Activated naive CD4-positive, alpha-beta T cell treated with anti-CD3 and anti-CD28 coated beads, Interleukin-2, amount 10 ng/mL, durations not matched to agents 7 days and 5 days (primary cell): ENCODE measurements at regions not wholly inside any gene's neighbourhood (a gene's known extent, or its start where the extent isn't known, plus 50 kb on each side); places are given as distances from the start of the nearest gene placed in this dataset.
"Not testable (repeated sequence)": the region's sequence is repeated elsewhere in the genome, so short reads cannot be mapped to it uniquely, and the experiment has no call there.

ENCODE experiments used
- CTCF ChIA-PET: fragments of 350-600 bp; sonication (Branson Sonifier 250); formaldehyde crosslinking; loops from one replicate; lab custom pipeline; 2021; ENCODE audit warnings: antibody characterized with exemption; lab: Charles Lee
- DNase-seq: peaks from one replicate; pipeline ENCODE4 v3.0.0-alpha.2; 2020
- H3K27ac Mint-ChIP-seq: one replicate; pipeline ENCODE4 v1.8.0; 2021; ENCODE audit warnings: mild to moderate bottlenecking, moderate library complexity, mixed read lengths
- H3K27me3 Mint-ChIP-seq: one replicate; pipeline ENCODE4 v1.8.0; 2021; ENCODE audit warnings: mild to moderate bottlenecking, mixed read lengths
- H3K36me3 Mint-ChIP-seq: one replicate; pipeline ENCODE4 v1.8.0; 2021; ENCODE audit warnings: mixed read lengths
- H3K4me1 Mint-ChIP-seq: one replicate; pipeline ENCODE4 v1.8.0; 2021; ENCODE audit warnings: mixed read lengths
- H3K4me3 Mint-ChIP-seq: one replicate; pipeline ENCODE4 v1.8.0; 2021; ENCODE audit warnings: mild to moderate bottlenecking, moderate library complexity, mixed read lengths
- H3K9me3 Mint-ChIP-seq: one replicate; pipeline ENCODE4 v1.8.0; 2021; ENCODE audit warnings: mixed read lengths

GRCh38 chr6:115873901-115874300, 186.8 kb downstream of the FRK start:
- no peaks in the 10 kb centered on the region for H3K4me1 Mint-ChIP-seq
- H3K27ac Mint-ChIP-seq = no peak overlapping the region
- no peak overlapping the region for H3K4me3 Mint-ChIP-seq
- CTCF ChIA-PET = no interaction called here
- DNase-seq = no peak
- H3K27me3 Mint-ChIP-seq = no peaks in the 10 kb centered on the region
- H3K36me3 Mint-ChIP-seq = no peaks in the 10 kb centered on the region
- no peaks in the 10 kb centered on the region for H3K9me3 Mint-ChIP-seq

DNA sequence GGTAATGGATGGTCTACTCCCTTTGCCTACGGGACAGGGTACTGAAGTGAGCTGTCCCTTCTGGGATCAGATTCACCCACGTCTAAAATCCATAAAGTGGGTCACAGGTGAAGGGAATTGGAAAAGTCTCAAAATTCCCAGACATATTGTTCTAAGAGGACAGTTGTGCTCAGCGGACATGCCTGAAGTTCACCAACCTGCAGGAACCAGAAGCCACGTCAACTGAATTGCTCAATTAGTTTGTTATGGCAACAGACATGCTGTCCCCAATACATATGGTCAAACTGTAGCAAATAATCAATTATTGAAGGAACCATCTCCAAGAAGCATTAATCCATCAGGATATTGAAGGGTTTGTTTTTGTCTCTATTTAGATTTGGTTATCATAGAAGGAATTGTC, 190.2 kb downstream of the FRK start:
- Mint-ChIP-seq H3K4me3 (no peak overlapping the region), H3K36me3 (no peaks in the 10 kb centered on the region), H3K9me3 (no peaks in the 10 kb centered on the region), H3K27me3 (no peaks in the 10 kb centered on the region), H3K4me1 (no peaks in the 10 kb centered on the region), H3K27ac (no peak overlapping the region)
- DNase-seq = no peak
- CTCF ChIA-PET = no interaction called here

DNA sequence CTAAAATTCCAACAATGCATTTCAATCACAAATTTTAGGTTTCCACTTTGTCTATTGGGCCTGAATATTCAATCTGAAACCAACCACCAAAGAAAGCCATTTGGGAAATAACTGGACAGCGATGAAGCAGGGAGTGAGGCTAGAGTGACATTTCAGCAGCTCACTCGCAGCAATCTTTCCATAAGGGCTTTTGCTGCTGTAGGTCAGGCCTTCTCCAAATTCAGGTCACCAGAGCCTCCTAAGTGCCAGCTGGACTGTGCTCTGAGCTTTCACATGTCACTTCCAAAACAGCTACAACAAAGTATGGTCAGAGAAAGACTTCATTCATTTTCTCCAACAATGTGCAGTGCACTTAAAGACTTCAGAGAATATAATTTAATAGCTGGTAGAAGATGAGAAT, 194.8 kb downstream of the FRK start:
- H3K4me3 Mint-ChIP-seq = no peak overlapping the region
- H3K27me3 Mint-ChIP-seq = no peaks in the 10 kb centered on the region
- CTCF ChIA-PET = no interaction called here
- H3K4me1 Mint-ChIP-seq = no peaks in the 10 kb centered on the region
- no peak overlapping the region for H3K27ac Mint-ChIP-seq
- no peak for DNase-seq
- H3K9me3 Mint-ChIP-seq = no peaks in the 10 kb centered on the region
- H3K36me3 Mint-ChIP-seq = no peaks in the 10 kb centered on the region

DNA sequence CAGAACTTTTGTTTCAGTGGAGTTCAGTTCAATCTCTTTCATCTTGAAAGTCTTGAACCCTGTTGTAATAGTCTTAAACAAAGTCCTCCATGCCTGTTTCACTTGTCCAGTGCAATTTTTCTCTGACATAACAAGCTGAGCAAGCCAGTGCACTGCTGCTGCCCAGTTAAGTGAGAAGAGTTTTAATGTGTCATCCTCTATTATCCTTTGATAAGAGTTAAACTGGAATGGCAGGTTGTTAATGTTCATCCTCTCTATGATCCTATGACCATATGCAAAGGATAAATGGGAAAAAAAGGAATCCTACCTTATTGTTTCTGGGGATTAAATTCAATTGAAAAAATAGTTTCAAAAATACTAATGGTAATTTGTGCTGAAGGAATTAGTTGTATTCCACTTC, 197.5 kb downstream of the FRK start:
- no peak overlapping the region for H3K4me3 Mint-ChIP-seq
- H3K4me1 Mint-ChIP-seq = no peaks in the 10 kb centered on the region
- H3K27ac Mint-ChIP-seq = no peak overlapping the region

GRCh38 chr6:115861658-115862057, 199.0 kb downstream of the FRK start:
- H3K4me1 Mint-ChIP-seq, H3K4me3 Mint-ChIP-seq, H3K27me3 Mint-ChIP-seq, DNase-seq, H3K36me3 Mint-ChIP-seq, H3K27ac Mint-ChIP-seq, CTCF ChIA-PET, H3K9me3 Mint-ChIP-seq: not testable (repeated sequence)

More for the DNA sequence above, 197.5 kb downstream of the FRK start:
- CTCF ChIA-PET = no interaction called here
- Mint-ChIP-seq H3K27me3 (no peaks in the 10 kb centered on the region), H3K9me3 (peaks cover 2% of the 10 kb centered on the region), H3K36me3 (no peaks in the 10 kb centered on the region)
- DNase-seq = no peak

- H3K4me1 Mint-ChIP-seq, H3K36me3 Mint-ChIP-seq, H3K27ac Mint-ChIP-seq, DNase-seq, H3K9me3 Mint-ChIP-seq, H3K27me3 Mint-ChIP-seq, H3K4me3 Mint-ChIP-seq, CTCF ChIA-PET: not testable (repeated sequence)
These were observed 201.1 kb downstream of the FRK start for GRCh38 chr6:115859577-115859976.

- DNase-seq = no peak
- H3K4me1 Mint-ChIP-seq = no peaks in the 10 kb centered on the region
- H3K27ac Mint-ChIP-seq = no peak overlapping the region
- H3K27me3 Mint-ChIP-seq = no peaks in the 10 kb centered on the region
- H3K9me3 Mint-ChIP-seq = peaks cover 11% of the 10 kb centered on the region
- no peak overlapping the region for H3K4me3 Mint-ChIP-seq
- CTCF ChIA-PET = no interaction called here
- no peaks in the 10 kb centered on the region for H3K36me3 Mint-ChIP-seq
These were observed 205.6 kb downstream of the FRK start for GRCh38 chr6:115854866-115855665.

- DNase-seq = no peak
- Mint-ChIP-seq H3K36me3 (no peaks in the 10 kb centered on the region), H3K4me3 (no peak overlapping the region), H3K27me3 (no peaks in the 10 kb centered on the region), H3K9me3 (no peaks in the 10 kb centered on the region), H3K4me1 (no peaks in the 10 kb centered on the region), H3K27ac (no peak overlapping the region)
- CTCF ChIA-PET = no interaction called here
These were observed 213.0 kb downstream of the FRK start for GRCh38 chr6:115847671-115848070.

- no peak for DNase-seq
- Mint-ChIP-seq H3K4me1 (no peaks in the 10 kb centered on the region), H3K4me3 (no peak overlapping the region), H3K27me3 (no peaks in the 10 kb centered on the region), H3K9me3 (no peaks in the 10 kb centered on the region), H3K36me3 (no peaks in the 10 kb centered on the region), H3K27ac (no peak overlapping the region)
- CTCF ChIA-PET = no interaction called here
These were observed 216.7 kb downstream of the FRK start for GRCh38 chr6:115843945-115844344.

DNA sequence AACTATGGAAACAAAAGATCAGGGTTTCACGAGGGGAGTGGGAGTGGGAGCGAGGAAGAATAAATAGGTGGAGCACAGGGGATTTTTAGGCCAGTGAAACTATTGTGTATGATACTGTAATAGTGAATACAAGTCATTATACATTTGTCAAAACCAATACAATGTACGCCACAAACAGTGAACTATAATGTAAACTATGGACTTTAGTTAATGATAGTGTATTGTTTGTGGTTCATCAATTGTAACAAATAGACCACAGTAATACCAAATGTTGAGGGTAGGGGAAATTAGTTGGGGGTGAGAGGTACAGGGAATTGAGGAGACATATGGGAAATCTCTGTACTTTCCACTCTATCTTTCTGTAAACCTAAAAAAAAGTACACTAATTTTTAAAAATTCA, 218.4 kb downstream of the FRK start:
- Mint-ChIP-seq H3K36me3 (no peaks in the 10 kb centered on the region), H3K27ac (no peak overlapping the region), H3K4me1 (no peaks in the 10 kb centered on the region), H3K9me3 (no peaks in the 10 kb centered on the region), H3K27me3 (no peaks in the 10 kb centered on the region), H3K4me3 (no peak overlapping the region)
- CTCF ChIA-PET = no interaction called here
- DNase-seq = no peak

- H3K4me3 Mint-ChIP-seq = no peak overlapping the region
- DNase-seq = no peak
- H3K27ac Mint-ChIP-seq = no peak overlapping the region
- no peaks in the 10 kb centered on the region for H3K4me1 Mint-ChIP-seq
- H3K9me3 Mint-ChIP-seq = peaks cover 4% of the 10 kb centered on the region
- CTCF ChIA-PET = no interaction called here
- H3K27me3 Mint-ChIP-seq = no peaks in the 10 kb centered on the region
- no peaks in the 10 kb centered on the region for H3K36me3 Mint-ChIP-seq
These were observed 221.0 kb downstream of the FRK start for GRCh38 chr6:115839583-115840181.

GRCh38 chr6:115838763-115839401, 221.8 kb downstream of the FRK start:
- Mint-ChIP-seq H3K36me3 (no peaks in the 10 kb centered on the region), H3K27me3 (no peaks in the 10 kb centered on the region), H3K4me3 (no peak overlapping the region), H3K9me3 (peaks cover 4% of the 10 kb centered on the region), H3K4me1 (no peaks in the 10 kb centered on the region), H3K27ac (no peak overlapping the region)
- no peak for DNase-seq
- CTCF ChIA-PET = no interaction called here

GRCh38 chr6:115838216-115838615, 222.5 kb downstream of the FRK start:
- Mint-ChIP-seq H3K36me3 (no peaks in the 10 kb centered on the region), H3K4me3 (no peak overlapping the region)

DNA sequence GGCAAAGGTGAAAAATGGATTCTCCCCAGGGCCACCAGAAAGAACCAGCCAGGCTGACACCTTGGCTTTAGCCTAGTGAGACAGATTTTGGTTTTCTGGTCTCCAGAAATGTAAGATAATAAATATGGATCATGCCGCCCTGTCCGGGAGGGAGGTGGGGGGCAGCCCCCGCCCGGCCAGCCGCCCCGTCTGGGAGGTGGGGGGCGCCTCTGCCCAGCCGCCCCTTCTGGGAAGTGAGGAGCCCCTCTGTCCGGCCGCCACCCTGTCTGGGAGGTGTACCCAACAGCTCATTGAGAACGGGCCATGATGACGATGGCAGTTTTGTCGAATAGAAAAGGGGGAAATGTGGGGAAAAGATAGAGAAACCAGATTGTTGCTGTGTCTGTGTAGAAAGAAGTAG, 224.3 kb downstream of the FRK start:
- DNase-seq, H3K9me3 Mint-ChIP-seq, CTCF ChIA-PET, H3K27ac Mint-ChIP-seq, H3K4me1 Mint-ChIP-seq, H3K4me3 Mint-ChIP-seq, H3K36me3 Mint-ChIP-seq, H3K27me3 Mint-ChIP-seq: not testable (repeated sequence)

More at GRCh38 chr6:115838216-115838615, 222.5 kb downstream of the FRK start:
- Mint-ChIP-seq H3K4me1 (no peaks in the 10 kb centered on the region), H3K9me3 (peaks cover 4% of the 10 kb centered on the region), H3K27ac (no peak overlapping the region), H3K27me3 (no peaks in the 10 kb centered on the region)
- CTCF ChIA-PET = no interaction called here
- no peak for DNase-seq

DNA sequence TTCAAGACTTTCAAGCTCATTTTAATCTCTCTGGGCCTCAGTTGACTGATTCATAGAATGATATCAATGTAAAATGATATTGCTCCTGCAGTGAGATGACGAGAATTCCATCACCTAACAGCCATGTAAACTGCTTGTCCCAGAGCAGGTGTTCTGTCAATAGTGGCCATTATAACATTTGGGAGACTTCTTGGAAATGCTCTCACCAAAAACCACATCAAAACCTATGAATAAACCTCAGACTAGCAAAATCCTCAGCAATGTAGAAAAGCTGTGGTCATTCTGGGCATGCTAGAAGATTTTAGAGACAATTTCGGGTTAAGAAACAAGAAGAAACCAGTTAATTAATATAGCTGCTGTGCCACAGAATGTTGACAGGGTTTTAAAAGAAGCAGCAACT, 225.4 kb downstream of the FRK start:
- DNase-seq = no peak
- Mint-ChIP-seq H3K4me1 (no peaks in the 10 kb centered on the region), H3K9me3 (peaks cover 4% of the 10 kb centered on the region), H3K36me3 (no peaks in the 10 kb centered on the region), H3K27me3 (no peaks in the 10 kb centered on the region), H3K4me3 (no peak overlapping the region), H3K27ac (no peak overlapping the region)
- CTCF ChIA-PET = no interaction called here
